Brain microvascular endothelial cell (primary cell): ENCODE measurements at regions not wholly inside any gene's neighbourhood (a gene's known extent, or its start where the extent isn't known, plus 50 kb on each side); places are given as distances from the start of the nearest gene placed in this dataset.
A peak's percentile ranks its signal among the peaks of the same experiment; 100 is the strongest.

Experiments used
- DNase-seq: peaks from one replicate; pipeline ENCODE4 v3.0.0-alpha.2; 2020
- H3K27ac ChIP-seq: fragments of 250-450 bp; sonication (Bioruptor Pico); 2 replicates; pipeline ENCODE4 v1.5.1; 2020; ENCODE audit warnings: mild to moderate bottlenecking, moderate library complexity
- H3K27me3 ChIP-seq: fragments of 250-450 bp; sonication (Bioruptor Pico); replicated peaks from 2 replicates; pipeline ENCODE4 v1.5.1; 2020; ENCODE audit warnings: mild to moderate bottlenecking
- H3K36me3 ChIP-seq: fragments of 250-450 bp; sonication (Bioruptor Pico); replicated peaks from 2 replicates; pipeline ENCODE4 v1.5.1; 2020; ENCODE audit warnings: mild to moderate bottlenecking
- H3K4me3 ChIP-seq: 2 replicates; pipeline ENCODE4 v1.5.1; 2011; ENCODE audit warnings: low read depth, mild to moderate bottlenecking, control low read depth, low read length, moderate library complexity
- in situ Hi-C: cut with HindIII; loops from 2 replicates; pipeline ENCODE4 v1.10.0; 2017; ENCODE audit warnings: low sequenced_read_pairs, low pct_ligation_motif_present
- TF ChIP-seq, protein P1 (sequence below): IDR thresholded peaks from 2 replicates; pipeline ENCODE4 v1.5.1; 2011; ENCODE audit warnings: low read depth, mild to moderate bottlenecking, moderate library complexity, low read length, control low read depth, inconsistent platforms; ENCODE audit errors: missing control alignments

DNA sequence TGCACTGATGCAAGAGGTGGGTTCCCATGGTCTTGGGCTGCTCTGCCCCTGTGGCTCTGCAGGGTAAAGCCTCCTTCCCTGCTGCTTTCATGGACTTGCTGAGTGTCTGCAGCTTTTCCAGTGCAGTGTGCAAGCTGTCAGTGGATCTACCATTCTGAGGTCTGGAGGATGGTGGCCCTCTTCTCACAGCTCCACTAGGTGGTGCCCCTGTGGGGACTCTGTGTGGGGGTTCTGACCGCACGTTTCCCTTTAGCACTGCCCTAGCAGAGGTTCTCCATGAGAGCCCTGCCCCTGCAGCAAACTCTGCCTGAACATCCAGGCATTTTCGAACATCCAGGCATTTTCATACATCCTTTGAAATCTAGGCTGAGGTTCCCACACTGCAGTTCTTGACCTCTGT, 329.8 kb upstream of the NAALADL2 start:
- in situ Hi-C loops = no loop called here
- H3K27ac ChIP-seq = no peak overlapping the region

DNA sequence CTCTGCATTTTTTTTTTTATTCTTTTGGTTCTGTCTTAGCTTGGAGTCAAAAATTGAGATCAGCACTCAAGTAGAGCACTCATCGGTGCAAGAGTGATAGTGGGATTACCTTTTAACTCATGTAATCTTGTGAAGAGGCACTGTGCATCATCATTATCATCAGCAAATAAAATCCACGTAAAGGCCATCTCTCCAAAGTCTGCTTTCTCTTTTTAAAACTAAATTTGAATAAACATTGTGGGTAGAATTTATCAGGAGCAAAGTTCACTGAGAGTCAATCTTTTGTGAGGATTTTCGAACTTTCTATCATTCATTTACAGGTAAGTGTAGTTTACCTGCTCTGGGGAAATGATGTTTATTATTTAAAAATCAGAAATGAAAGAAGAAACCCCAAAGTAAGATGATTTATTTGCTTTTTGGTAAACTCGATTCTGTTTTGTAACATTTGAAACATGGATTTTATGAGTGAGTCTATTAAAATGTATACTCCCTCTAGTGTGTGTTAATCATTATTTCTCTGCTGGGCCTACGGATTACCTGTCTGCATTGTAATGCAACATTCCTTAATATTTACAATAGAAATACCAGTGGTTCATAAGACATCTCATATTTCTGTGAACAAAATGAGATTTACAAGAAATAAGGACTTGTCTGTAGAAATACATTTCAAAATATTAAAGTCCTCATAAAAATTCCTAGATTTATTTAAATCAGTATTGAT, 327.7 kb upstream of the NAALADL2 start:
- H3K36me3 ChIP-seq = no peaks in the 10 kb centered on the region
- TF ChIP-seq, protein P1, sequence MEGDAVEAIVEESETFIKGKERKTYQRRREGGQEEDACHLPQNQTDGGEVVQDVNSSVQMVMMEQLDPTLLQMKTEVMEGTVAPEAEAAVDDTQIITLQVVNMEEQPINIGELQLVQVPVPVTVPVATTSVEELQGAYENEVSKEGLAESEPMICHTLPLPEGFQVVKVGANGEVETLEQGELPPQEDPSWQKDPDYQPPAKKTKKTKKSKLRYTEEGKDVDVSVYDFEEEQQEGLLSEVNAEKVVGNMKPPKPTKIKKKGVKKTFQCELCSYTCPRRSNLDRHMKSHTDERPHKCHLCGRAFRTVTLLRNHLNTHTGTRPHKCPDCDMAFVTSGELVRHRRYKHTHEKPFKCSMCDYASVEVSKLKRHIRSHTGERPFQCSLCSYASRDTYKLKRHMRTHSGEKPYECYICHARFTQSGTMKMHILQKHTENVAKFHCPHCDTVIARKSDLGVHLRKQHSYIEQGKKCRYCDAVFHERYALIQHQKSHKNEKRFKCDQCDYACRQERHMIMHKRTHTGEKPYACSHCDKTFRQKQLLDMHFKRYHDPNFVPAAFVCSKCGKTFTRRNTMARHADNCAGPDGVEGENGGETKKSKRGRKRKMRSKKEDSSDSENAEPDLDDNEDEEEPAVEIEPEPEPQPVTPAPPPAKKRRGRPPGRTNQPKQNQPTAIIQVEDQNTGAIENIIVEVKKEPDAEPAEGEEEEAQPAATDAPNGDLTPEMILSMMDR = no peak
- in situ Hi-C loops = no loop called here
- no peaks in the 10 kb centered on the region for H3K27me3 ChIP-seq
- H3K4me3 ChIP-seq = no peak overlapping the region
- no peak for DNase-seq
- H3K27ac ChIP-seq = no peak overlapping the region

More for the DNA sequence above, 329.8 kb upstream of the NAALADL2 start:
- DNase-seq = no peak
- no peak overlapping the region for H3K4me3 ChIP-seq
- H3K36me3 ChIP-seq = no peaks in the 10 kb centered on the region
- no peaks in the 10 kb centered on the region for H3K27me3 ChIP-seq
- TF ChIP-seq, protein P1 = no peak

DNA sequence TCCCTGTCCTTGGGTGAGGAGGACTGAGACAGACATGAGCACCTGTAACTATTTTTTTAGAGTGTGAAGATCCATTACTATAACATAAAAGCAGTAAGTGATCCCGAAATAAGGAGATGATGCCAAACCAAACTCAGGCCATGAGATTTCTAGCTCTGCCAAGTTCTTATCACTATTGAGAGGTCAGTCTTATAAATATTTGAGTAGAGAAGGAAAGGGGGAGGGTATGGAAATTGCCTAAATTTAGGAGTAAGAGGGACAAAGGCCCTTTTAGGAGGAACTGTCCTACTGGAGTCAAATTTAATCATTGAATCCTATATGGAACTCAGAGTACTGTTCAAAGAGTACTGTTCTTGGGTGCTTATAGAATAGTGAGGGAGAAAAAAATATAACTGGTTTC, 326.9 kb upstream of the NAALADL2 start:
- no peak overlapping the region for H3K4me3 ChIP-seq
- no peak overlapping the region for H3K27ac ChIP-seq
- TF ChIP-seq, protein P1 = no peak
- no peak for DNase-seq
- in situ Hi-C loops = no loop called here
- H3K27me3 ChIP-seq = no peaks in the 10 kb centered on the region
- H3K36me3 ChIP-seq = no peaks in the 10 kb centered on the region

DNA sequence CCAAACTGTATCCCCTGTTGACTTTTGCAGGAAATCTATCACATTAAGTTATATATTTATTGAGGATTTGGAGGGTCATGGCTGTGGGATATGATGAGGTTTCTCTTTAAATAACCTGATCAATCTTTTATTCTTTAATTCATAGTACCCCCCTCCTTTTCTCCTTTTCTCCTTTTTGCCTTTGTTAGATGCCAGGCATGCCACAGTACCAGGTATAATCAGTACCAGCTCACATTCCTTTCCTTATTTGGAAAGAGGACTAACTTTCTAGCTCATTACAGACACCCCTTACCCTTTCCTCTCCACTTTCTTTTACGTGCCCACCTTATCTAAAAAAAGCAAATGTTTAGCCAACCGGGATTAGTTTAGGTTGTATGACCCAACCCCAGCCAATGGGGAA, 326.4 kb upstream of the NAALADL2 start:
- no peak for DNase-seq
- in situ Hi-C loops = no loop called here
- Histone ChIP-seq H3K36me3 (no peaks in the 10 kb centered on the region), H3K27ac (no peak overlapping the region), H3K27me3 (no peaks in the 10 kb centered on the region), H3K4me3 (no peak overlapping the region)
- TF ChIP-seq, protein P1 = no peak

DNA sequence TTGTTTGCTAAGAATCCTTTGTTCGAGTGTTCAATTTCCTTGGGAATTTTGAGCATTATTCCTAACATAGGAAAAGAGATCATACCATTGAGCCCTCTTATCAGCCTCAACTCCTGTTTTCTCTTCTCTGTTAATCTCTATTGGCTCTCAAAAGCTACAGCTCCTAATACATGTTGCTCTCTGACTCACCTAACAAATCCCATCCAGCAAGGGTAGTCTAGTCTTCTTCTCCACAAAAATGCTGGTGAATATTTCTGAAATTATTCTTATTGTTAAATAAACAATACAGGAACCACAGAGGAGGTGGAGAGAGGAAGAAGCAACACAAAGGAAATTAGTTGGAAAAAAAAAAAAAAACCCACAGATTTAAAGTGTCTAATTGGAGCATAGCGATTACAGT, 325.8 kb upstream of the NAALADL2 start:
- H3K36me3 ChIP-seq = no peaks in the 10 kb centered on the region
- in situ Hi-C loops = no loop called here
- H3K4me3 ChIP-seq = no peak overlapping the region
- no peak overlapping the region for H3K27ac ChIP-seq
- H3K27me3 ChIP-seq = no peaks in the 10 kb centered on the region
- peak; percentile 62 for DNase-seq
- TF ChIP-seq, protein P1 = no peak

DNA sequence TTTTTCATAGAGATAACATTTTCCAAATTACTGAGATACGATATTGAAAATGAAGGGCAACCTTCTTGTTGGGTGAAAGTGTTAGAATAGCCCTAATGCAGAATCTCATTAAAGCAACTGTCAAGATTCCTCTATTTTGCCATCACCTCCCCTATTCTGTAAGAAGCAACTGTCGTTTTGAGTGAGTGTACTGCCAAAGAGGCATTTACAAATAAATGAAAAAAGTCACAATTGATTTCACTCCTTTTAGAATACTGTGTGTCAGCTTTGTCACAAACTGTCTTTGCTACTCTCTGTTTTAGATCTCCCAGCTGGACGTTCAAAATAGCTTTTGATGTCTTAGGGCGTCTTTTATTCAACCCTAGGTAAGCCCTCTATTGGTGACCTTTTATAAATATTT, 322.8 kb upstream of the NAALADL2 start:
- Histone ChIP-seq H3K36me3 (no peaks in the 10 kb centered on the region), H3K4me3 (no peak overlapping the region), H3K27ac (no peak overlapping the region), H3K27me3 (no peaks in the 10 kb centered on the region)
- no peak for DNase-seq
- in situ Hi-C loops = no loop called here
- TF ChIP-seq, protein P1 = no peak
